Naive thymus-derived CD4-positive, alpha-beta T cell (primary cell): ENCODE measurements at regions not wholly inside any gene's neighbourhood (a gene's known extent, or its start where the extent isn't known, plus 50 kb on each side); places are given as distances from the start of the nearest gene placed in this dataset.

Source experiments
- ATAC-seq: fragments of 150-1000 bp; cut with Tn5 transposase; 2 replicates; pipeline ENCODE4 v1.10.0; 2021; ENCODE audit warnings: mild to moderate bottlenecking, moderate library complexity
- CTCF ChIA-PET: fragments of 350-600 bp; sonication (Branson Sonifier 250); formaldehyde crosslinking; loops from one replicate; lab custom pipeline; 2021; ENCODE audit warnings: antibody characterized with exemption; lab: Charles Lee
- POLR2A ChIA-PET: fragments of 350-600 bp; sonication (Branson Sonifier 250); formaldehyde crosslinking; loops from one replicate; lab custom pipeline; 2021; ENCODE audit warnings: antibody characterized with exemption, inconsistent platforms; lab: Charles Lee
- DNase-seq, 9 donors: peaks; one replicate each; pipeline versions ENCODE4 v3.0.0 to v3.0.0-alpha.2; 2020 to 2022; ENCODE audit warnings: mixed read lengths in 1 of 9
- H3K27ac ChIP-seq: one replicate; pipeline ENCODE4 v1.7.0; 2013; ENCODE audit warnings: mild to moderate bottlenecking, low read depth, low read length, moderate library complexity
- H3K27me3 ChIP-seq, 2 donors: one replicate each; pipeline ENCODE4 v1.7.0; 2013; ENCODE audit warnings: low read length in 2 of 2, mild to moderate bottlenecking in 2 of 2, moderate library complexity in 2 of 2; ENCODE audit not compliant: control insufficient read depth in 2 of 2, insufficient read depth in 2 of 2
- H3K36me3 ChIP-seq, 3 experiments: 1 replicate in 2 of 3; 2 replicates in 1 of 3; pipeline ENCODE4 v1.7.0; 2013; ENCODE audit warnings: low read length in 3 of 3, mild to moderate bottlenecking in 3 of 3, moderate library complexity in 1 of 3; ENCODE audit not compliant: insufficient read depth in 3 of 3, control insufficient read depth in 2 of 3
- H3K4me1 ChIP-seq, 2 donors: one replicate each; pipeline ENCODE4 v1.7.0; 2013; ENCODE audit warnings: low read length in 2 of 2, mild to moderate bottlenecking in 2 of 2, moderate library complexity in 1 of 2; ENCODE audit not compliant: control insufficient read depth in 2 of 2, insufficient read depth in 2 of 2
- H3K4me3 ChIP-seq: 2 replicates; pipeline ENCODE4 v1.7.0; 2013; ENCODE audit warnings: mild to moderate bottlenecking, low read length
- H3K9me3 ChIP-seq, 3 experiments: 1 replicate in 2 of 3; 2 replicates in 1 of 3; pipeline ENCODE4 v1.7.0; 2013; ENCODE audit warnings: low read length in 3 of 3; ENCODE audit not compliant: control insufficient read depth in 2 of 3
- H3K27ac Mint-ChIP-seq, 9 donors: one replicate each; pipeline ENCODE4 v1.8.0; 2020 to 2022; ENCODE audit warnings: mixed read lengths in 9 of 9, mild to moderate bottlenecking in 8 of 9, moderate library complexity in 5 of 9, inconsistent platforms in 2 of 9
- H3K27me3 Mint-ChIP-seq, 5 donors: one replicate each; pipeline ENCODE4 v1.8.0; 2021 to 2022; ENCODE audit warnings: mixed read lengths in 5 of 5, mild to moderate bottlenecking in 1 of 5
- H3K36me3 Mint-ChIP-seq, 5 donors: one replicate each; pipeline ENCODE4 v1.8.0; 2020 to 2022; ENCODE audit warnings: mixed read lengths in 5 of 5, mild to moderate bottlenecking in 3 of 5, inconsistent platforms in 1 of 5
- H3K4me1 Mint-ChIP-seq, 7 donors: one replicate each; pipeline ENCODE4 v1.8.0; 2020 to 2022; ENCODE audit warnings: mixed read lengths in 7 of 7, mild to moderate bottlenecking in 3 of 7, inconsistent platforms in 1 of 7
- H3K4me3 Mint-ChIP-seq, 10 donors: one replicate each; pipeline ENCODE4 v1.8.0; 2020 to 2022; ENCODE audit warnings: mild to moderate bottlenecking in 10 of 10, mixed read lengths in 10 of 10, moderate library complexity in 6 of 10, inconsistent platforms in 2 of 10
- H3K9me3 Mint-ChIP-seq, 11 donors: one replicate each; pipeline ENCODE4 v1.8.0; 2020 to 2022; ENCODE audit warnings: mixed read lengths in 11 of 11, mild to moderate bottlenecking in 4 of 11, inconsistent platforms in 1 of 11, moderate library complexity in 1 of 11
- intact Hi-C, 2 donors: fragments of 100-400 bp; cut with micrococcal nuclease; formaldehyde crosslinking; loops; one replicate each; pipeline ENCODE4 v1.15.1; 2023

GRCh38 chr12:124465473-124465872 is 101.9 kb downstream of the NCOR2 start:
- peaks cover 0 to 45% (median 36%) of the 10 kb centered on the region in 7 donors for H3K4me1 Mint-ChIP-seq
- H3K4me3 ChIP-seq = peak overlapping the region; percentile 63
- peaks cover 0 to 32% (median 0%) of the 10 kb centered on the region in 3 experiments for H3K36me3 ChIP-seq

DNA sequence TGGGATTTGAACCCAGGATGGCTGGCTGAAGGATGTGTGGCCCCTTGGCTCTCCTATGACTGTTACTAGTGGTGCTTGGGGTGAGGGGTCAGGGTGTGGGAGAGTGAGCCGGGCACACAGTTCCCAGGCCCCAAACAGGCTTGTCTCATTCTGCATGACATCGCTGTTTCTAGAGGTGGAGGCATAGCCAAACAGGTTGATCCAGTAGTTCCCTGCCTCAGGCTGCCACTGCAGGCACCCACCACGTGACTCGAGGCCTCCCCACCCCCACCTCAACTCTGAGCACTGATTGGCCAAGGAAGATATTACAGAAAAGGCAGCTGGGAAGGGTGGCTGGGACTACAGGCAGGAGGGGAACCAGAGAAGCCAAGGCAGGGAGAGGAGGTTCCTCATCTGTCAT is 102.6 kb downstream of the NCOR2 start:
- Mint-ChIP-seq H3K4me1 (peaks cover 0 to 43% (median 38%) of the 10 kb centered on the region in 7 donors), H3K27ac (peak overlapping the region in 6 of 9 donors; percentile 38 to 91 (median 80)), H3K27me3 (no peaks in the 10 kb centered on the region), H3K36me3 (peaks cover 11 to 54% (median 25%) of the 10 kb centered on the region in 5 donors), H3K9me3 (peaks cover 0 to 14% (median 3%) of the 10 kb centered on the region in 11 donors), H3K4me3 (peak overlapping the region in 8 of 10 donors; percentile 15 to 40 (median 32))
- ChIA-PET CTCF (no interaction called here), POLR2A (interaction anchor here (0.8 kb wide), 1 partner anchor 256 kb away, joined by 3 read pairs; no protein-coding TSS in a partner anchor)
- H3K4me3 ChIP-seq = no peak overlapping the region
- no peak for ATAC-seq
- peak overlapping the region; percentile 58 for H3K27ac ChIP-seq
- intact Hi-C loops = loop anchor here in 1 of 2 donors (5.0 kb wide), 2 partner anchors 73 to 428 kb away; no protein-coding TSS in a partner anchor
- peaks cover 0 to 32% (median 0%) of the 10 kb centered on the region in 3 experiments for H3K36me3 ChIP-seq
- no peak for DNase-seq
- H3K9me3 ChIP-seq = peaks cover 0 to 12% (median 0%) of the 10 kb centered on the region in 3 experiments
- peaks cover 18 to 27% of the 10 kb centered on the region in 2 donors for H3K4me1 ChIP-seq
- no peaks in the 10 kb centered on the region for H3K27me3 ChIP-seq

More at GRCh38 chr12:124465473-124465872, 101.9 kb downstream of the NCOR2 start:
- peaks cover 0 to 12% (median 0%) of the 10 kb centered on the region in 3 experiments for H3K9me3 ChIP-seq
- Mint-ChIP-seq H3K27ac (peak overlapping the region in 8 of 9 donors; percentile 67 to 93 (median 83)), H3K27me3 (no peaks in the 10 kb centered on the region), H3K36me3 (peaks cover 8 to 57% (median 29%) of the 10 kb centered on the region in 5 donors), H3K4me3 (peak overlapping the region in 7 of 10 donors; percentile 65 to 85 (median 76)), H3K9me3 (peaks cover 0 to 18% (median 3%) of the 10 kb centered on the region in 11 donors)
- no peaks in the 10 kb centered on the region for H3K27me3 ChIP-seq
- POLR2A ChIA-PET = interaction anchor here (0.8 to 1.2 kb wide), 4 partner anchors 11 to 255 kb away, joined by 3 read pairs; no protein-coding TSS in a partner anchor
- CTCF ChIA-PET = no interaction called here
- ATAC-seq (no peak), DNase-seq (no peak)
- H3K27ac ChIP-seq = peak overlapping the region; percentile 58
- peaks cover 18 to 27% of the 10 kb centered on the region in 2 donors for H3K4me1 ChIP-seq
- intact Hi-C loops = loop anchor here in 1 of 2 donors (5.0 kb wide), 2 partner anchors 73 to 428 kb away; no protein-coding TSS in a partner anchor

- Histone ChIP-seq H3K9me3 (peaks cover 0 to 6% (median 0%) of the 10 kb centered on the region in 3 experiments), H3K4me1 (peaks cover 18 to 27% of the 10 kb centered on the region in 2 donors), H3K36me3 (peaks cover 0 to 35% (median 0%) of the 10 kb centered on the region in 3 experiments), H3K27me3 (no peaks in the 10 kb centered on the region), H3K27ac (no peak overlapping the region), H3K4me3 (no peak overlapping the region)
- H3K4me3 Mint-ChIP-seq = peak overlapping the region in 3 of 10 donors; percentile 22 to 40 (median 30)
- H3K9me3 Mint-ChIP-seq = peaks cover 0 to 15% (median 1%) of the 10 kb centered on the region in 11 donors
- POLR2A ChIA-PET = interaction anchor here (0.7 kb wide), 1 partner anchor 1323 kb away, joined by 3 read pairs; no protein-coding TSS in a partner anchor
- peaks cover 17 to 55% (median 23%) of the 10 kb centered on the region in 5 donors for H3K36me3 Mint-ChIP-seq
- intact Hi-C loops = no loop called here
- peak overlapping the region in 8 of 9 donors; percentile 1 to 91 (median 43) for H3K27ac Mint-ChIP-seq
- peaks cover 0 to 46% (median 39%) of the 10 kb centered on the region in 7 donors for H3K4me1 Mint-ChIP-seq
- no peak for ATAC-seq
- CTCF ChIA-PET = no interaction called here
- DNase-seq = no peak
- H3K27me3 Mint-ChIP-seq = no peaks in the 10 kb centered on the region
Observed at GRCh38 chr12:124464062-124464461, 103.3 kb downstream of the NCOR2 start.

DNA sequence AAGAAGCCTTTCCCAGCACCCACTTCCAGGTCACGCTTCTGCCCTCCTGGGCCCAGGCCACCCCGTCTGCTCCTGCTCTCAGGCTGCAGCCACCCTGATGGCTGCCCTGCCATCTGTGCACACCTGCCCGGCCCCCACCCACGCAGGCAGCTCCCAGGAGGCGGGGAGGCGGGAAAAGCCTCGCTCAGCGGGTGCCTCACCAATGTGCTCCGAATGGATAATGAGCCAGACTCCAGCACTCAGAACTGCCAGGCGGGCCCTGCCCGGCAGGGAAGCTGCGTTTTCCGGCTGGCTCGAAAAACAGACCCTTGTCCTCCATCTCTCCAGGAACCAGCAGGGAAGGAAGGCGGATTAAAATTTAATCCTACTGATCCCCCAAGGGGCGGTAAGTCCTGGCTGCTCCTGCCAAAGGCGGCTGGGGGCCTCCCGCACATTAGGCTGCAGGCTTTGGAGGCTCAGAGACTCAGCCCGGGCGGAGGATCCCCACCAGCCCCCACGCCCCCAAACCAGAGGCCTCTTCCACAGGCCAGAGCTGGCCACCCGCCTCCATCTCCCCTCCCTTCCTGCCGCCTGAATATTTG is 104.0 kb downstream of the NCOR2 start:
- Mint-ChIP-seq H3K4me3 (no peak overlapping the region), H3K36me3 (peaks cover 17 to 53% (median 25%) of the 10 kb centered on the region in 5 donors), H3K4me1 (peaks cover 0 to 48% (median 43%) of the 10 kb centered on the region in 7 donors), H3K27ac (peak overlapping the region in 3 of 9 donors; percentile 39 to 87 (median 77)), H3K27me3 (no peaks in the 10 kb centered on the region), H3K9me3 (peaks cover 0 to 13% (median 0%) of the 10 kb centered on the region in 11 donors)
- H3K4me3 ChIP-seq = no peak overlapping the region
- ChIA-PET CTCF (no interaction called here), POLR2A (no interaction called here)
- H3K36me3 ChIP-seq = peaks cover 0 to 35% (median 0%) of the 10 kb centered on the region in 3 experiments
- no peaks in the 10 kb centered on the region for H3K27me3 ChIP-seq
- H3K9me3 ChIP-seq = peaks cover 0 to 5% (median 0%) of the 10 kb centered on the region in 3 experiments
- ATAC-seq (no peak), DNase-seq (no peak)
- H3K4me1 ChIP-seq = peaks cover 18 to 31% of the 10 kb centered on the region in 2 donors
- intact Hi-C loops = no loop called here
- no peak overlapping the region for H3K27ac ChIP-seq

DNA sequence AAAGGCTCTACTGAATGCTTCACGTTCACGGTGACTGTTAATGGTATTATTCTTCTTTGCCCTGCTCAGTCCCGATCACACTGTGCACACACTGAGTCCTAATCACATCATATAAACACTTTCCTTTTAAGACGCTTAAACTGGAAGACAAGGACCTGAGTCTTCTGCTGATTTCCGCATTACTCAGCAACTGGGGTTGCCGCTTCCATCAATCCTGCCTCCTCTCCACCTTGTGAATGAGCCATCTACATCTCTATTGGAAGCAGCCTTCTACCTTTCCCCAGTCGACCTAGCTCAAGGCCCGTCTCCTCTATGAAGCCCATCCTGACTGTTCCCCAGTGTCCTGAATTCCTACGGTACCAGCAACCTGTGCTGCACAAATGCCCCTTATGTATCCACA is 104.7 kb downstream of the NCOR2 start:
- Mint-ChIP-seq H3K4me3 (no peak overlapping the region), H3K4me1 (peaks cover 0 to 54% (median 47%) of the 10 kb centered on the region in 7 donors), H3K36me3 (peaks cover 17 to 50% (median 25%) of the 10 kb centered on the region in 5 donors)

GRCh38 chr12:124461851-124462623 is 105.4 kb downstream of the NCOR2 start:
- Mint-ChIP-seq H3K4me1 (peaks cover 0 to 56% (median 44%) of the 10 kb centered on the region in 7 donors), H3K4me3 (no peak overlapping the region), H3K27ac (peak overlapping the region in 1 of 9 donors; percentile 7), H3K36me3 (peaks cover 17 to 50% (median 25%) of the 10 kb centered on the region in 5 donors), H3K9me3 (peaks cover 0 to 10% (median 0%) of the 10 kb centered on the region in 11 donors), H3K27me3 (no peaks in the 10 kb centered on the region)
- ChIA-PET POLR2A (interaction anchor here (0.6 kb wide), 1 partner anchor 11 kb away, joined by 3 read pairs; no protein-coding TSS in a partner anchor), CTCF (no interaction called here)
- no peak for DNase-seq
- Histone ChIP-seq H3K9me3 (peaks cover 0 to 5% (median 0%) of the 10 kb centered on the region in 3 experiments), H3K4me1 (peaks cover 26 to 38% of the 10 kb centered on the region in 2 donors), H3K36me3 (peaks cover 0 to 35% (median 0%) of the 10 kb centered on the region in 3 experiments), H3K27ac (no peak overlapping the region), H3K27me3 (no peaks in the 10 kb centered on the region), H3K4me3 (no peak overlapping the region)
- intact Hi-C loops = no loop called here
- ATAC-seq = no peak

More for the DNA sequence above, 104.7 kb downstream of the NCOR2 start:
- Histone ChIP-seq H3K27ac (no peak overlapping the region), H3K36me3 (peaks cover 0 to 35% (median 0%) of the 10 kb centered on the region in 3 experiments), H3K4me1 (peaks cover 24 to 38% of the 10 kb centered on the region in 2 donors), H3K27me3 (no peaks in the 10 kb centered on the region), H3K9me3 (peaks cover 0 to 5% (median 0%) of the 10 kb centered on the region in 3 experiments), H3K4me3 (no peak overlapping the region)
- no peaks in the 10 kb centered on the region for H3K27me3 Mint-ChIP-seq
- intact Hi-C loops = no loop called here
- ATAC-seq (no peak), DNase-seq (no peak)
- H3K9me3 Mint-ChIP-seq = peaks cover 0 to 13% (median 0%) of the 10 kb centered on the region in 11 donors
- CTCF ChIA-PET = no interaction called here
- POLR2A ChIA-PET = no interaction called here
- H3K27ac Mint-ChIP-seq = peak overlapping the region in 5 of 9 donors; percentile 18 to 73 (median 22)
